Naive thymus-derived CD4-positive, alpha-beta T cell (primary cell): ENCODE measurements at regions not wholly inside any gene's neighbourhood (a gene's known extent, or its start where the extent isn't known, plus 50 kb on each side); places are given as distances from the start of the nearest gene placed in this dataset.
A peak's percentile ranks its signal among the peaks of the same experiment; 100 is the strongest.

Experiments used
- ATAC-seq: fragments of 150-1000 bp; cut with Tn5 transposase; 2 replicates; pipeline ENCODE4 v1.10.0; 2021; ENCODE audit warnings: mild to moderate bottlenecking, moderate library complexity
- CTCF ChIA-PET: fragments of 350-600 bp; sonication (Branson Sonifier 250); formaldehyde crosslinking; loops from one replicate; lab custom pipeline; 2021; ENCODE audit warnings: antibody characterized with exemption; lab: Charles Lee
- POLR2A ChIA-PET: fragments of 350-600 bp; sonication (Branson Sonifier 250); formaldehyde crosslinking; loops from one replicate; lab custom pipeline; 2021; ENCODE audit warnings: antibody characterized with exemption, inconsistent platforms; lab: Charles Lee
- DNase-seq, 9 donors: peaks; one replicate each; pipeline versions ENCODE4 v3.0.0 to v3.0.0-alpha.2; 2020 to 2022; ENCODE audit warnings: mixed read lengths in 1 of 9
- H3K27ac ChIP-seq: one replicate; pipeline ENCODE4 v1.7.0; 2013; ENCODE audit warnings: mild to moderate bottlenecking, low read depth, low read length, moderate library complexity
- H3K27me3 ChIP-seq, 2 donors: one replicate each; pipeline ENCODE4 v1.7.0; 2013; ENCODE audit warnings: low read length in 2 of 2, mild to moderate bottlenecking in 2 of 2, moderate library complexity in 2 of 2; ENCODE audit not compliant: control insufficient read depth in 2 of 2, insufficient read depth in 2 of 2
- H3K36me3 ChIP-seq, 3 experiments: 1 replicate in 2 of 3; 2 replicates in 1 of 3; pipeline ENCODE4 v1.7.0; 2013; ENCODE audit warnings: low read length in 3 of 3, mild to moderate bottlenecking in 3 of 3, moderate library complexity in 1 of 3; ENCODE audit not compliant: insufficient read depth in 3 of 3, control insufficient read depth in 2 of 3
- H3K4me1 ChIP-seq, 2 donors: one replicate each; pipeline ENCODE4 v1.7.0; 2013; ENCODE audit warnings: low read length in 2 of 2, mild to moderate bottlenecking in 2 of 2, moderate library complexity in 1 of 2; ENCODE audit not compliant: control insufficient read depth in 2 of 2, insufficient read depth in 2 of 2
- H3K4me3 ChIP-seq: 2 replicates; pipeline ENCODE4 v1.7.0; 2013; ENCODE audit warnings: mild to moderate bottlenecking, low read length
- H3K9me3 ChIP-seq, 3 experiments: 1 replicate in 2 of 3; 2 replicates in 1 of 3; pipeline ENCODE4 v1.7.0; 2013; ENCODE audit warnings: low read length in 3 of 3; ENCODE audit not compliant: control insufficient read depth in 2 of 3
- H3K27ac Mint-ChIP-seq, 9 donors: one replicate each; pipeline ENCODE4 v1.8.0; 2020 to 2022; ENCODE audit warnings: mixed read lengths in 9 of 9, mild to moderate bottlenecking in 8 of 9, moderate library complexity in 5 of 9, inconsistent platforms in 2 of 9
- H3K27me3 Mint-ChIP-seq, 5 donors: one replicate each; pipeline ENCODE4 v1.8.0; 2021 to 2022; ENCODE audit warnings: mixed read lengths in 5 of 5, mild to moderate bottlenecking in 1 of 5
- H3K36me3 Mint-ChIP-seq, 5 donors: one replicate each; pipeline ENCODE4 v1.8.0; 2020 to 2022; ENCODE audit warnings: mixed read lengths in 5 of 5, mild to moderate bottlenecking in 3 of 5, inconsistent platforms in 1 of 5
- H3K4me1 Mint-ChIP-seq, 7 donors: one replicate each; pipeline ENCODE4 v1.8.0; 2020 to 2022; ENCODE audit warnings: mixed read lengths in 7 of 7, mild to moderate bottlenecking in 3 of 7, inconsistent platforms in 1 of 7
- H3K4me3 Mint-ChIP-seq, 10 donors: one replicate each; pipeline ENCODE4 v1.8.0; 2020 to 2022; ENCODE audit warnings: mild to moderate bottlenecking in 10 of 10, mixed read lengths in 10 of 10, moderate library complexity in 6 of 10, inconsistent platforms in 2 of 10
- H3K9me3 Mint-ChIP-seq, 11 donors: one replicate each; pipeline ENCODE4 v1.8.0; 2020 to 2022; ENCODE audit warnings: mixed read lengths in 11 of 11, mild to moderate bottlenecking in 4 of 11, inconsistent platforms in 1 of 11, moderate library complexity in 1 of 11
- intact Hi-C, 2 donors: fragments of 100-400 bp; cut with micrococcal nuclease; formaldehyde crosslinking; loops; one replicate each; pipeline ENCODE4 v1.15.1; 2023

GRCh38 chr15:47985568-47985967 lies 135.2 kb upstream of the SLC24A5 start:
- DNase-seq (no peak), ATAC-seq (no peak)
- no peak overlapping the region for H3K4me3 ChIP-seq
- POLR2A ChIA-PET: no interaction called here
- no peak overlapping the region for H3K27ac ChIP-seq
- H3K27me3 Mint-ChIP-seq: peaks cover 5 to 14% (median 8%) of the 10 kb centered on the region in 5 donors
- CTCF ChIA-PET: no interaction called here
- H3K4me1 Mint-ChIP-seq: no peaks in the 10 kb centered on the region
- no peaks in the 10 kb centered on the region for H3K27me3 ChIP-seq
- no peaks in the 10 kb centered on the region for H3K4me1 ChIP-seq
- no peaks in the 10 kb centered on the region for H3K9me3 Mint-ChIP-seq
- no peak overlapping the region for H3K27ac Mint-ChIP-seq
- no peaks in the 10 kb centered on the region for H3K36me3 Mint-ChIP-seq
- no peak overlapping the region for H3K4me3 Mint-ChIP-seq
- intact Hi-C loops: loop anchor here in 1 of 2 donors (5.0 to 10.0 kb wide), 2 partner anchors 273 to 1891 kb away; no protein-coding TSS in a partner anchor
- no peaks in the 10 kb centered on the region for H3K36me3 ChIP-seq
- H3K9me3 ChIP-seq: no peaks in the 10 kb centered on the region

- peaks cover 2 to 14% (median 6%) of the 10 kb centered on the region in 5 donors for H3K27me3 Mint-ChIP-seq
- Histone ChIP-seq H3K27me3 (no peaks in the 10 kb centered on the region), H3K27ac (no peak overlapping the region), H3K4me1 (no peaks in the 10 kb centered on the region), H3K4me3 (no peak overlapping the region), H3K36me3 (no peaks in the 10 kb centered on the region), H3K9me3 (no peaks in the 10 kb centered on the region)
- no peaks in the 10 kb centered on the region for H3K36me3 Mint-ChIP-seq
- intact Hi-C loops: loop anchor here in 1 of 2 donors (5.0 to 10.0 kb wide), 2 partner anchors 275 to 1893 kb away; no protein-coding TSS in a partner anchor
- no peaks in the 10 kb centered on the region for H3K4me1 Mint-ChIP-seq
- ATAC-seq (no peak), DNase-seq (no peak)
- ChIA-PET CTCF (interaction anchor here (0.9 kb wide), 1 partner anchor 792 kb away, joined by 3 read pairs; no protein-coding TSS in a partner anchor), POLR2A (no interaction called here)
- H3K9me3 Mint-ChIP-seq: no peaks in the 10 kb centered on the region
- H3K27ac Mint-ChIP-seq: no peak overlapping the region
- H3K4me3 Mint-ChIP-seq: no peak overlapping the region
Measured at GRCh38 chr15:47987461-47987860, 133.3 kb upstream of the SLC24A5 start.

- no peaks in the 10 kb centered on the region for H3K36me3 ChIP-seq
- ATAC-seq: peak; percentile 70
- no peaks in the 10 kb centered on the region for H3K36me3 Mint-ChIP-seq
- H3K27me3 ChIP-seq: no peaks in the 10 kb centered on the region
- CTCF ChIA-PET: interaction anchor here (0.7 to 0.9 kb wide), 2 partner anchors 792 to 1481 kb away, joined by 3 read pairs; no protein-coding TSS in a partner anchor
- H3K27ac ChIP-seq: no peak overlapping the region
- peak in 2 of 9 donors; percentile 2 to 10 for DNase-seq
- POLR2A ChIA-PET: no interaction called here
- H3K4me1 Mint-ChIP-seq: no peaks in the 10 kb centered on the region
- no peak overlapping the region for H3K4me3 Mint-ChIP-seq
- intact Hi-C loops: loop anchor here (1.0 to 10.0 kb wide), 4 partner anchors 276 to 1893 kb away; no protein-coding TSS in a partner anchor
- peaks cover 2 to 14% (median 6%) of the 10 kb centered on the region in 5 donors for H3K27me3 Mint-ChIP-seq
- no peaks in the 10 kb centered on the region for H3K9me3 Mint-ChIP-seq
- H3K4me1 ChIP-seq: no peaks in the 10 kb centered on the region
- no peak overlapping the region for H3K27ac Mint-ChIP-seq
- no peak overlapping the region for H3K4me3 ChIP-seq
- H3K9me3 ChIP-seq: no peaks in the 10 kb centered on the region
Measured at GRCh38 chr15:47987908-47988532, 132.8 kb upstream of the SLC24A5 start.

GRCh38 chr15:47988564-47988963 lies 132.2 kb upstream of the SLC24A5 start:
- intact Hi-C loops: loop anchor here (1.0 to 10.0 kb wide), 4 partner anchors 276 to 1894 kb away; no protein-coding TSS in a partner anchor
- Mint-ChIP-seq H3K36me3 (no peaks in the 10 kb centered on the region), H3K4me3 (no peak overlapping the region), H3K27ac (no peak overlapping the region), H3K9me3 (no peaks in the 10 kb centered on the region), H3K4me1 (no peaks in the 10 kb centered on the region), H3K27me3 (peaks cover 2 to 19% (median 6%) of the 10 kb centered on the region in 5 donors)
- Histone ChIP-seq H3K27ac (no peak overlapping the region), H3K27me3 (no peaks in the 10 kb centered on the region), H3K9me3 (no peaks in the 10 kb centered on the region), H3K4me1 (no peaks in the 10 kb centered on the region), H3K4me3 (no peak overlapping the region), H3K36me3 (no peaks in the 10 kb centered on the region)
- ChIA-PET POLR2A (no interaction called here), CTCF (interaction anchor here (0.7 kb wide), 1 partner anchor 1482 kb away, joined by 3 read pairs; no protein-coding TSS in a partner anchor)
- DNase-seq (no peak), ATAC-seq (no peak)

- Histone ChIP-seq H3K27me3 (no peaks in the 10 kb centered on the region), H3K4me3 (no peak overlapping the region), H3K9me3 (no peaks in the 10 kb centered on the region), H3K36me3 (no peaks in the 10 kb centered on the region), H3K27ac (no peak overlapping the region), H3K4me1 (no peaks in the 10 kb centered on the region)
- ATAC-seq (no peak), DNase-seq (no peak)
- POLR2A ChIA-PET: no interaction called here
- H3K36me3 Mint-ChIP-seq: no peaks in the 10 kb centered on the region
- no peak overlapping the region for H3K4me3 Mint-ChIP-seq
- intact Hi-C loops: no loop called here
- H3K27me3 Mint-ChIP-seq: peaks cover 1 to 6% (median 5%) of the 10 kb centered on the region in 5 donors
- CTCF ChIA-PET: no interaction called here
- no peak overlapping the region for H3K27ac Mint-ChIP-seq
- H3K9me3 Mint-ChIP-seq: no peaks in the 10 kb centered on the region
- no peaks in the 10 kb centered on the region for H3K4me1 Mint-ChIP-seq
Measured at GRCh38 chr15:47990821-47991220, 130.0 kb upstream of the SLC24A5 start.

GRCh38 chr15:47991357-47991756 lies 129.4 kb upstream of the SLC24A5 start:
- H3K9me3 ChIP-seq: no peaks in the 10 kb centered on the region
- no peak overlapping the region for H3K27ac Mint-ChIP-seq
- no peaks in the 10 kb centered on the region for H3K4me1 Mint-ChIP-seq
- CTCF ChIA-PET: no interaction called here
- no peaks in the 10 kb centered on the region for H3K36me3 Mint-ChIP-seq
- no peaks in the 10 kb centered on the region for H3K27me3 ChIP-seq
- DNase-seq (no peak), ATAC-seq (no peak)
- no peak overlapping the region for H3K4me3 Mint-ChIP-seq
- H3K4me3 ChIP-seq: no peak overlapping the region
- no peaks in the 10 kb centered on the region for H3K4me1 ChIP-seq
- no peaks in the 10 kb centered on the region for H3K9me3 Mint-ChIP-seq
- POLR2A ChIA-PET: no interaction called here
- H3K36me3 ChIP-seq: no peaks in the 10 kb centered on the region
- intact Hi-C loops: no loop called here
- H3K27me3 Mint-ChIP-seq: peaks cover 0 to 5% (median 3%) of the 10 kb centered on the region in 5 donors
- no peak overlapping the region for H3K27ac ChIP-seq

GRCh38 chr15:47993051-47993450 lies 127.7 kb upstream of the SLC24A5 start:
- Histone ChIP-seq H3K9me3 (no peaks in the 10 kb centered on the region), H3K4me3 (no peak overlapping the region), H3K36me3 (no peaks in the 10 kb centered on the region), H3K4me1 (no peaks in the 10 kb centered on the region), H3K27me3 (no peaks in the 10 kb centered on the region), H3K27ac (no peak overlapping the region)
- POLR2A ChIA-PET: no interaction called here
- CTCF ChIA-PET: no interaction called here
- no peaks in the 10 kb centered on the region for H3K4me1 Mint-ChIP-seq
- ATAC-seq (no peak), DNase-seq (no peak)
- peaks cover 0 to 5% (median 3%) of the 10 kb centered on the region in 5 donors for H3K27me3 Mint-ChIP-seq
- intact Hi-C loops: no loop called here
- H3K36me3 Mint-ChIP-seq: no peaks in the 10 kb centered on the region
- H3K4me3 Mint-ChIP-seq: no peak overlapping the region
- no peaks in the 10 kb centered on the region for H3K9me3 Mint-ChIP-seq
- no peak overlapping the region for H3K27ac Mint-ChIP-seq
